ENCODE measurements at regions not wholly inside any gene's neighbourhood (a gene's known extent, or its start where the extent isn't known, plus 50 kb on each side); places are given as distances from the start of the nearest gene placed in this dataset.

- intact Hi-C loops (cut with micrococcal nuclease; ENCODE audit: unreplicated experiment) (no loop called here), in situ Hi-C loops (cut with HindIII; ENCODE audit: low pct_unique_long_range_greater_than_20kb, low sequenced_read_pairs) (no loop called here)
- Histone ChIP-seq H3K36me3 (ENCODE audit: control insufficient read depth, insufficient read depth, low read length) (no peaks in the 10 kb centered on the region), H3K27ac (ENCODE audit: low read length) (no peak overlapping the region), H3K27me3 (ENCODE audit: control insufficient read depth, insufficient read depth, low read length) (no peaks in the 10 kb centered on the region), H3K9me3 (ENCODE audit: control insufficient read depth, insufficient read depth, low read depth, low read length) (no peaks in the 10 kb centered on the region), H3K4me3 (ENCODE audit: low read depth in 2 of 2, low read length in 2 of 2) (no peak overlapping the region), H3K4me1 (ENCODE audit: control insufficient read depth, insufficient read depth, low read length) (no peaks in the 10 kb centered on the region)
- no TSS peak for BruUV-seq (replicated peaks)
- POLR2A ChIA-PET: no interaction called here
- CTCF ChIA-PET: no interaction called here
- TF ChIP-seq POLR2AphosphoS5 (IDR thresholded peaks at IDR 0.05; ENCODE audit: low read depth, low read length): no peak
- ATAC-seq: no peak
- DNase-seq (ENCODE audit: low read depth, low spot score): no peak
These were observed 69.0 kb downstream of the HSPB8 start for GRCh38 chr12:119247720-119248043.

- no peaks in the 10 kb centered on the region for H3K9me3 ChIP-seq (ENCODE audit: control insufficient read depth, insufficient read depth, low read depth, low read length)
- no peaks in the 10 kb centered on the region for H3K36me3 ChIP-seq (ENCODE audit: control insufficient read depth, insufficient read depth, low read length)
- H3K4me1 ChIP-seq (ENCODE audit: control insufficient read depth, insufficient read depth, low read length): no peaks in the 10 kb centered on the region
- CTCF ChIA-PET: no interaction called here
- no TSS peak for BruUV-seq (replicated peaks)
- H3K27ac ChIP-seq (ENCODE audit: low read length): no peak overlapping the region
- POLR2A ChIA-PET: no interaction called here
- intact Hi-C loops (cut with micrococcal nuclease; ENCODE audit: unreplicated experiment): no loop called here
- no peaks in the 10 kb centered on the region for H3K27me3 ChIP-seq (ENCODE audit: control insufficient read depth, insufficient read depth, low read length)
- ATAC-seq (no peak), DNase-seq (ENCODE audit: low read depth, low spot score) (no peak)
- in situ Hi-C loops (cut with HindIII; ENCODE audit: low pct_unique_long_range_greater_than_20kb, low sequenced_read_pairs): no loop called here
- no peak overlapping the region for H3K4me3 ChIP-seq (ENCODE audit: low read depth in 2 of 2, low read length in 2 of 2)
- TF ChIP-seq POLR2AphosphoS5 (IDR thresholded peaks at IDR 0.05; ENCODE audit: low read depth, low read length) (no peak), SIN3A (IDR thresholded peaks at IDR 0.05; ENCODE audit: borderline replicate concordance, insufficient read depth, low read depth, low read length) (no peak), REST (IDR thresholded peaks at IDR 0.05; ENCODE audit: insufficient read depth in 1 of 2, low read depth in 2 of 2, low read length in 1 of 2) (no peak), CTCF (IDR thresholded peaks at IDR 0.05) (no peak)
These were observed 70.8 kb downstream of the HSPB8 start for GRCh38 chr12:119249383-119250155.

GRCh38 chr12:119255314-119255713, 76.6 kb downstream of the HSPB8 start:
- Histone ChIP-seq H3K36me3 (ENCODE audit: control insufficient read depth, insufficient read depth, low read length) (no peaks in the 10 kb centered on the region), H3K27ac (ENCODE audit: low read length) (no peak overlapping the region), H3K4me1 (ENCODE audit: control insufficient read depth, insufficient read depth, low read length) (no peaks in the 10 kb centered on the region), H3K4me3 (ENCODE audit: low read depth in 2 of 2, low read length in 2 of 2) (no peak overlapping the region), H3K27me3 (ENCODE audit: control insufficient read depth, insufficient read depth, low read length) (no peaks in the 10 kb centered on the region), H3K9me3 (ENCODE audit: control insufficient read depth, insufficient read depth, low read depth, low read length) (no peaks in the 10 kb centered on the region)
- CTCF ChIA-PET: no interaction called here
- no TSS peak for BruUV-seq (replicated peaks)
- TF ChIP-seq REST (IDR thresholded peaks at IDR 0.05; ENCODE audit: insufficient read depth in 1 of 2, low read depth in 2 of 2, low read length in 1 of 2) (no peak), TCF7L2 (IDR thresholded peaks at IDR 0.05; ENCODE audit: low read depth, low read length) (no peak), CTCF (IDR thresholded peaks at IDR 0.05) (no peak), POLR2AphosphoS5 (IDR thresholded peaks at IDR 0.05; ENCODE audit: low read depth, low read length) (no peak), SIN3A (IDR thresholded peaks at IDR 0.05; ENCODE audit: borderline replicate concordance, insufficient read depth, low read depth, low read length) (no peak)
- DNase-seq (ENCODE audit: low read depth, low spot score) (no peak), ATAC-seq (no peak)
- in situ Hi-C loops (cut with HindIII; ENCODE audit: low pct_unique_long_range_greater_than_20kb, low sequenced_read_pairs) (no loop called here), intact Hi-C loops (cut with micrococcal nuclease; ENCODE audit: unreplicated experiment) (no loop called here)
- POLR2A ChIA-PET: no interaction called here

All from Panc1 (cell line).